GM03348 (cell line): ENCODE measurements at regions not wholly inside any gene's neighbourhood (a gene's known extent, or its start where the extent isn't known, plus 50 kb on each side); places are given as distances from the start of the nearest gene placed in this dataset.
A peak's percentile ranks its signal among the peaks of the same experiment; 100 is the strongest.

Experiments
- DNase-seq: peaks from one replicate; pipeline ENCODE4 v3.0.0; 2012; ENCODE audit warnings: low spot score

DNA sequence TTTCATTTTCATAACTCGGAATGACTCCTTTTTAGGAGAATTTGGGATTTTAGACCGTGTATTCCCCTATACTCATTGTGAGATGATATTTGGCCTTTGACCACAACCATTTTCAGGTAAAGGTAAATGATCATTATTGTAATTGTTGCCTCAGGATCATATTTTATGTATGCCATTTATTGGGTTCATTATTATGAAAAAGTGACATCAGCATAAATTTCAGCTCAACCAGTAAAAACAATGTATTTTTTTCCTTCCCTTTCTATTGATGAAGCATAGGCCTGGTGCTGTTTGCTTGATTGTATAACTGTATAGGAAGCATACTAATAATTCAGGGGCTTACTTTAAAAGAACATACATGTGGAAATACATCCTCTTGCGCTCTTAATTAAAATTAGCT is 832.9 kb upstream of the FANCL start:
- DNase-seq: no peak

DNA sequence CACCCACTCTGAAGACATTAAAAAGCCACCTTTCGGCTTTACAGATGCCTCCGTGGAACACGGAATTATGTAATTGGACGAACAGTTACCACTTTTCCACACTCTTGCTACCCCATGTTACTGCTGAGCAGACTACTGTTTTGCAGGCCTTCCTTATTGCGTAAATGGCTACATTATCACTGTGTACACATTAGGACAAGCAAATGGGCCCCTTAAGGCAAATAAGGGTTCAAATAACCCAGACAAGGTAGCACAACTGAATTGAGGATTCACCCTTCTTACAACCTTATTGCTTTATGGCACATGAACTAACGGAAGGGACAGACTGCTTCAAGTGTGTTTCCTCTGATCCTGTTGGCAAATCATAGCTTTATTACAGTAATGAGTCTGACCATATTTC is 832.2 kb upstream of the FANCL start:
- no peak for DNase-seq

GRCh38 chr2:59068255-59068654 is 827.1 kb upstream of the FANCL start:
- no peak for DNase-seq

DNA sequence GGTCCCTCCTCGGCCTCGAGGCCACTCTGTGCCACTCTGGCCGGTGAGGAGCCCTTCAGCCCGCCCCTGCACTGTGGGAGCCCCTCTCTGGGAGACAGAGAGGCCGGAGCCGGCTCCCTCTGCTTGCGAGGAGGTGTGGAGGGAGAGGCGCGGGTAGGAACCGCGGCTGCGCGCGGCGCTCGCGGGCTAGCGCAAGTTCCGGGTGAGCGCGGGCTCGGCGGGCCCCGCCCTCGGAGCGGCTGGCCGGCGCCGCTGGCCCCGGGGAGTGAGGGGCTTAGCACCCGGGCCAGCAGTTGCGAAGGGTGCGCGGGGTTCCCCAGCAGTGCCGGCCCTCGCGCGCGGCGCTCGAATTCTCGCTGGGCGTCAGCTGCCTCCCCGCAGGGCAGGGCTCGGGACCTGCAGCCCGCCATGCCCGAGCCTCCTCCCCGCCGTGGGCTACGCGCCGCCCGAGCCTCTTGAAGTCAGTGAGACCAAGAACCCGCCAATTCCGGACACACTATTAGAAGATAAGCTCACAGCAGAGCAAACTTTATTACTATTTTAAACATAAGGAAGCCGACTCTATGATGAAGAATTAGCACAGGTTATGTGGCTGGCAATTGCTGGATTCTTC is 825.8 kb upstream of the FANCL start:
- no peak for DNase-seq

GRCh38 chr2:59047373-59047995 is 806.4 kb upstream of the FANCL start:
- no peak for DNase-seq

- no peak for DNase-seq
Measured at GRCh38 chr2:59046401-59047372, 805.6 kb upstream of the FANCL start.

GRCh38 chr2:59044736-59045135 is 803.6 kb upstream of the FANCL start:
- DNase-seq: no peak

DNA sequence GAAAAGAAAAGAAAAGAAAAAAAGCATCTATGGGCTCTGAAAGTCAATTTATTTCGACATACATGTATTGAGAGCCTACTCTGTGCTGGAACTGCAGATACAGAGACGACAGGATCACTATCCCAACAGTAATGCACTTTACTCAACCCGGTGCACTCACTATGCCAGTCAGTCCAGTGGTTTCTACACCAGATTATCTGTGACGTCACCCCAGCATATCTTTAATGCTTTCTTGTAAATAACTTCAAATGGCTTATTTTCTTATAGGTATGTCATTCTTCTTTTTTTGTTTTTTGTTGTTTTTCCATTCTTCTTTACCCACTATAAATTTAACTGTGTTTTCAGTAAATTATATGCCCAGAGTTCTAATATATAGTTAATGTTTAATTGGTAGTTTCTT is 800.0 kb upstream of the FANCL start:
- DNase-seq: no peak

GRCh38 chr2:59034837-59035236 is 793.7 kb upstream of the FANCL start:
- no peak for DNase-seq

DNA sequence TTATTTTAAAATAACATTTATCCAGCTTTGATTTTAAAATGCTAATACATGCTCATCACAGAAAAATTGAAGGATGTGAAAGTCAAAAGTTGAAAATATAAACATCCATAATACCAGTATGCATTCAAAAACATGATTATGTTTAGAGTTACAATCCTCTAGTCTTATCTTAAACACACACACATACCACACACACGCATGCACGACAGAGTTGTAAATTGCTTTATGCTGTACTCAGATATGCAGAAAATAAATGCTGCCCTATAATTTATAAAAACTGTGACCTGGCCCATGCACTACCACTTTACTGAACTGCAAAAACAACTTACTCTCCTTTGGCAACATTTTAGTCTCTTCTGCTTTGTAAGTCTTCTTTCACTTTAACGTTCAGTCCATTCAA is 793.0 kb upstream of the FANCL start:
- no peak for DNase-seq

- DNase-seq: no peak
Measured at GRCh38 chr2:59033661-59034060, 792.5 kb upstream of the FANCL start.

DNA sequence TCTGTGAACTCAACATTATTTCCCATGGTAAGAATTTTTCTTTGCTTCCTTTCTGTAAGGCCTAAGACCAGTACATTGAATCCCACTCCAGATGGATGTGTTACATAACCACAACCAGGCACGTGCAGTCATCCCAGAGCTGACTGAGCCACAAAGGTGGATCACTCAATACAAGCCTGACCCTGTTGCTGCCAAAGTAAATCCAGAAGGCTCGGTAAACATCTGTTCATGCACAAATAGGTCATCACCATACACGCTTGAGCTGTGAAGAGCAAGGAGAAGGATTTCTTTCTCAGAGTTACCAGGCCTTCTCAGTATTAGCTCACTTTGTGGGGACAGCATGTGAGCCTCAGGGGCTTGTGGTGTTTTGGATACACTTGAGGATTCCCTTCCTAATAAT is 791.4 kb upstream of the FANCL start:
- no peak for DNase-seq

DNA sequence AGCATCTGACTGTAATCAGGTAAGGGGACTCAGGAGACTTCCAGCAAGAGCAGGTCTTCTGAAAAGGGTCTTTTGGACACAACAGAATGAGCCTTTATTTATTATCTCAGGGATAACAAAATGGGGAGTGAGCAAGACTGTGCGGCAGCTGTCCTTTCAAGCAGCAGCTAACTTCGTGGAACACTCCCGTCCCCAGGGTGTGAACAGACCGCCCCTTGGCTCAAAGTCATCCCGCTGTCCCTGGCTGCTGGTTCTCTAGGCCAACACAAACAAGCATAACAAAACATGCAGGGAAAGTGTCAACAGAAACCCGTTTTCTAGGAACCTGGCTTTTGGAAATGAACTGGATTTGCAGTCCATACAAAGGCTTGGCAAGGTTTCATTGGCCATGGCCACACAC is 787.9 kb upstream of the FANCL start:
- no peak for DNase-seq

DNA sequence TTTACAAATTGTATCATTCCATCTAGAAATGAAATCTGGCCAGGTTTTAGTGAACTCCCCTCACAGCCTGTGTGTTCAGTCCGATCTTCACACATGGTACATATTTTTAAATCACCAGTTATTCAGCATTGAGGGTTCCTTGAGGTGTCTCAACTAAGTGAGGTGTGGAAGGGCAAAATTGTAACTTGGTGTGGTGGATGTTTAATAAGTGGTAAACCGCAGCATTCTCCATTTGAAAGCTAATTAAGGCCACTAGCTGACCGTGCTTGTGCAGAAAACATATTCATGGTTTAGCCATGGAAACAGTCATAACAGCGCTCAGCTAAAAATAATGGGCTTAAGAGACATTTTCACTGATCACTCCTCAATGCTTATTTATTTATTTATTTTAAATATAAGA is 786.2 kb upstream of the FANCL start:
- no peak for DNase-seq

- DNase-seq: peak; percentile 60
Measured at GRCh38 chr2:59025157-59025757, 784.1 kb upstream of the FANCL start.

DNA sequence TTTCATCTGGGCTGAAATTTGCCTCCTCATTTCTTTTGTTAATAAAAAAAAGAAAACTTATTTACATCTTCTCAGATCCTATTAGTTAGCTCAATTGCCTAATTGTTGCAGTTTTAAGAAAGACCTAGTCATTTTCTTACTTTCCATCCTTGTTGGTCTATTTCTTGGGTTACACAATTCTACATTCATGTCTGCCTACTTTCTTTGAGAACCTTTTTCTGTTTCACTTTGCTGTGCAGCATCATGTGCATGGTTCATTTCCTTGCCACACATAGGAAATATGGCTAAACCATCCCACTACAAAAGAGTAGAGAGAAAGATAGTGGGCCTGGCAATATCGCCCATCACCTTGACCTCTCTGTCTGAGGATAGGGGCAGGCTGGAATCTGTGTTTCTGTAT is 780.7 kb upstream of the FANCL start:
- DNase-seq: no peak

GRCh38 chr2:59019566-59020159 is 778.5 kb upstream of the FANCL start:
- no peak for DNase-seq

DNA sequence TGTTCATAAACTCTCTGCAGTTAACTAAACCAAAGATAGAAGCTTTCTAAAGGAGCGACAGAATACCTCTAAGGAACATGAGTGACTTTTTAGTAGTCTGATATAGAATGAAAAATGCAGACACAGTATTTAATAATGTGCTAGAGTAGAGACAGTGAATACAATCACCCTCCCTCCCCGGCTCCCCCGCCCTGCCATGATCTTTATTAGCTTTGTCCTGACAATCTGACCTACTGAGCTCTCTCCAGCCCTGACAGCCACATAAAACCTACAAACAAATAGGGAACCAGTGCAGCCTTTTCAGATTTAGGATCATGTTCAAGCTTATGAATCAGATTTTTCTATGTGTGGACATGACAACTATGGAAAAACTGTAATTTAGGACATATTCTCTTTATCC is 777.6 kb upstream of the FANCL start:
- DNase-seq: no peak

GRCh38 chr2:59015027-59015426 is 773.9 kb upstream of the FANCL start:
- DNase-seq: no peak

DNA sequence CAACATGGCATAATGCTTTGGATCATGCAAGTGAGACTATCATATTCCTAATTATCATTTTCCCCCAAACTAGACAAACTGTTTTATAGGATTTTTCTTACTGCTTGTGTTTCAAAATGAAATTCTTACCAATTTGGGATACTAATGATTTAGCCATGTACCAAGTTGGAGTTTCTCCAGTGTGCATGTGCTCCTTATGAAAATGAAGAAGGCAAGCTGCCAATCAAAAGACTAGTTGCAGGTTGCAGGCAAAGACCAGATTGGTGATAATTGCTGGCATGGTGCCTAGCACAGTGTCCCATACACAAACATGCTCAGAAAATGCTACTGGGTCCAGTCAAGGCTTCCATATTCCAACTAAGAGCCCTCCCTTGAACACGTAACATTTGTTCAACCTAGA is 771.8 kb upstream of the FANCL start:
- no peak for DNase-seq

- no peak for DNase-seq
Measured at GRCh38 chr2:59012234-59012633, 771.1 kb upstream of the FANCL start.

GRCh38 chr2:59008950-59009349 is 767.8 kb upstream of the FANCL start:
- DNase-seq: no peak
